Neural crest cell (in vitro differentiated cells): ENCODE measurements at regions not wholly inside any gene's neighbourhood (a gene's known extent, or its start where the extent isn't known, plus 50 kb on each side); places are given as distances from the start of the nearest gene placed in this dataset.

ENCODE experiments used
- DNase-seq: peaks from one replicate; pipeline ENCODE4 v3.0.0; 2021; ENCODE audit warnings: low read depth, mixed read lengths, low spot score
- H3K27ac Mint-ChIP-seq: one replicate; pipeline ENCODE4 v1.8.0; 2021; ENCODE audit warnings: mild to moderate bottlenecking, mixed read lengths; ENCODE audit not compliant: unreplicated experiment
- H3K27me3 Mint-ChIP-seq: 2 replicates; pipeline ENCODE4 v1.8.0; 2021; ENCODE audit warnings: low read depth, mild to moderate bottlenecking, mixed read lengths
- H3K36me3 Mint-ChIP-seq: 2 replicates; pipeline ENCODE4 v1.8.0; 2021; ENCODE audit warnings: low read depth, mild to moderate bottlenecking, mixed read lengths
- H3K4me1 Mint-ChIP-seq: 2 replicates; pipeline ENCODE4 v1.8.0; 2021; ENCODE audit warnings: mixed read lengths
- H3K4me3 Mint-ChIP-seq: one replicate; pipeline ENCODE4 v1.8.0; 2021; ENCODE audit warnings: mild to moderate bottlenecking, mixed read lengths
- H3K9me3 Mint-ChIP-seq: 2 replicates; pipeline ENCODE4 v1.8.0; 2021; ENCODE audit warnings: mixed read lengths
- CTCF ChIP-seq: fragments of 200-600 bp; sonication (generic); conservative IDR thresholded peaks from 2 replicates; pipeline ENCODE4 v1.5.0; 2021; ENCODE audit warnings: antibody characterized with exemption, mild to moderate bottlenecking

GRCh38 chr5:10034001-10034400 lies 215.7 kb downstream of the ATPSCKMT start:
- Mint-ChIP-seq H3K36me3 (no peaks in the 10 kb centered on the region), H3K9me3 (peaks cover 14% of the 10 kb centered on the region), H3K27me3 (no peaks in the 10 kb centered on the region), H3K27ac (no peak overlapping the region), H3K4me3 (no peak overlapping the region), H3K4me1 (no peaks in the 10 kb centered on the region)
- no peak for TF ChIP-seq CTCF
- DNase-seq: no peak

- TF ChIP-seq CTCF: no peak
- no peak overlapping the region for H3K27ac Mint-ChIP-seq
- H3K9me3 Mint-ChIP-seq: peaks cover 10% of the 10 kb centered on the region
- H3K4me1 Mint-ChIP-seq: no peaks in the 10 kb centered on the region
- peaks cover 2% of the 10 kb centered on the region for H3K36me3 Mint-ChIP-seq
- H3K27me3 Mint-ChIP-seq: no peaks in the 10 kb centered on the region
- DNase-seq: no peak
- H3K4me3 Mint-ChIP-seq: no peak overlapping the region
These were observed 217.9 kb downstream of the ATPSCKMT start for GRCh38 chr5:10031817-10032216.

GRCh38 chr5:10030219-10030831 lies 219.4 kb downstream of the ATPSCKMT start:
- no peak for DNase-seq
- no peaks in the 10 kb centered on the region for H3K4me1 Mint-ChIP-seq

DNA sequence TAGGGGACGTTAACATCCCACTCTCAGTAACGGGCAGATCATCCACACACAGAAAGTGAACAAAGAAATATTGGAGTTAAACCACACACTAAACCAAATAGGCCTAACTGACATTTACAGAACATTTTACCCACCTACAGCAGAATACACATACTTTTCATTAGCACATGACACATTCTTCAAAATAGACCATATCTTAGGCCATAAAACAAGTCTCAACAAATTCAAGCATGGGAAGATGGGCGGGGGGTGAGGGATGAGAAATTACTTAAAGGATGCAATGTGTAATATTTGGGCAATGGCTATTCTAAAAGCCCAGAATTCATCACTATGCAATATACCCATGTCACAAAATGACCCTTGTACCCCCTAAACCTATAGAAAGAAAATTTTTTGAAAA lies 226.2 kb downstream of the ATPSCKMT start:
- H3K9me3 Mint-ChIP-seq: peaks cover 28% of the 10 kb centered on the region
- no peaks in the 10 kb centered on the region for H3K27me3 Mint-ChIP-seq
- H3K36me3 Mint-ChIP-seq: peaks cover 11% of the 10 kb centered on the region
- no peak overlapping the region for H3K4me3 Mint-ChIP-seq
- H3K27ac Mint-ChIP-seq: no peak overlapping the region
- no peaks in the 10 kb centered on the region for H3K4me1 Mint-ChIP-seq
- TF ChIP-seq CTCF: no peak
- no peak for DNase-seq

More at GRCh38 chr5:10030219-10030831, 219.4 kb downstream of the ATPSCKMT start:
- no peak overlapping the region for H3K27ac Mint-ChIP-seq
- no peak overlapping the region for H3K4me3 Mint-ChIP-seq
- H3K36me3 Mint-ChIP-seq: peaks cover 7% of the 10 kb centered on the region
- H3K27me3 Mint-ChIP-seq: no peaks in the 10 kb centered on the region
- H3K9me3 Mint-ChIP-seq: peaks cover 15% of the 10 kb centered on the region
- peak; percentile 52 for TF ChIP-seq CTCF

DNA sequence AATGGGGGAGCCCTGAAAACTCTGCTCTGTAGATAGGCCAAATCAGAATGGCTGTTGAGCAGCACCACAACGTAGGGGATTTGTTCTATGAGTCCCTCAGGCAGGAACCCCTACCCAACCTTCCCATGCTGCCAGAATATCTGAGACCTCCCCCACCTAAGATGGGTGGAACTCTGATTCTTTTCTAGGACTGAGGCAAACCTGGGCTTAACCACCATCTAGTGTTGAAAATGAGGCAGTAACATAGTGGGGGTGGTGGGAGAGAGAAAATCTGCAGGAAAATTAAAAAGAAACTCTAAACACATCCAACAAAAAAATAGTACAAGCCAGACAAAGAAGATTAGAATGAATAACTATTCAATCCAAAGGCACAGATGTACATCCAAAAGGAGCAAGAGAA lies 228.4 kb downstream of the ATPSCKMT start:
- no peak overlapping the region for H3K27ac Mint-ChIP-seq
- H3K27me3 Mint-ChIP-seq: no peaks in the 10 kb centered on the region
- peaks cover 26% of the 10 kb centered on the region for H3K9me3 Mint-ChIP-seq
- no peak overlapping the region for H3K4me3 Mint-ChIP-seq
- no peak for DNase-seq
- H3K36me3 Mint-ChIP-seq: peaks cover 13% of the 10 kb centered on the region
- peaks cover 8% of the 10 kb centered on the region for H3K4me1 Mint-ChIP-seq
- TF ChIP-seq CTCF: no peak

DNA sequence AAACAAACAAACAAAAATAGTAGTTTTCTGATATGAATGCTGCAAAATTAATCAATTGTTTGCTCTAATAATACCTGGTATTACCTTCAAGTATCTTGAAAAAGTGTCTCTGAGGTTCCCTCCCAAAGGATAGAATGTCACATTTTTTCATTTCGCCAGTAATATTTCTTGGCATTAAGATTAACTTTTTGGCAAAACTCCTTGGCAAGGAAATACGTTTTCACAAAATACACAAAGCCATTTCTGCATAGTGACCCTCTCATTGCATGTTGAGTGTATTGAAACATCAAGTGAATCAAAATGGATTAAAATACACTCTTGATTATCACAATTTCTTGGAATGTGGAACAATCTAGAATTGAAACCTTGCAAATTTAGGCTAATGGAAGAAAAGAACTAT lies 230.5 kb downstream of the ATPSCKMT start:
- peaks cover 8% of the 10 kb centered on the region for H3K4me1 Mint-ChIP-seq
- no peak for TF ChIP-seq CTCF
- no peak overlapping the region for H3K27ac Mint-ChIP-seq
- peaks cover 6% of the 10 kb centered on the region for H3K36me3 Mint-ChIP-seq
- no peaks in the 10 kb centered on the region for H3K27me3 Mint-ChIP-seq
- DNase-seq: no peak
- H3K4me3 Mint-ChIP-seq: no peak overlapping the region
- H3K9me3 Mint-ChIP-seq: peaks cover 16% of the 10 kb centered on the region
